ENCODE measurements at regions not wholly inside any gene's neighbourhood (a gene's known extent, or its start where the extent isn't known, plus 50 kb on each side); places are given as distances from the start of the nearest gene placed in this dataset.
A peak's percentile ranks its signal among the peaks of the same experiment; 100 is the strongest.

DNA sequence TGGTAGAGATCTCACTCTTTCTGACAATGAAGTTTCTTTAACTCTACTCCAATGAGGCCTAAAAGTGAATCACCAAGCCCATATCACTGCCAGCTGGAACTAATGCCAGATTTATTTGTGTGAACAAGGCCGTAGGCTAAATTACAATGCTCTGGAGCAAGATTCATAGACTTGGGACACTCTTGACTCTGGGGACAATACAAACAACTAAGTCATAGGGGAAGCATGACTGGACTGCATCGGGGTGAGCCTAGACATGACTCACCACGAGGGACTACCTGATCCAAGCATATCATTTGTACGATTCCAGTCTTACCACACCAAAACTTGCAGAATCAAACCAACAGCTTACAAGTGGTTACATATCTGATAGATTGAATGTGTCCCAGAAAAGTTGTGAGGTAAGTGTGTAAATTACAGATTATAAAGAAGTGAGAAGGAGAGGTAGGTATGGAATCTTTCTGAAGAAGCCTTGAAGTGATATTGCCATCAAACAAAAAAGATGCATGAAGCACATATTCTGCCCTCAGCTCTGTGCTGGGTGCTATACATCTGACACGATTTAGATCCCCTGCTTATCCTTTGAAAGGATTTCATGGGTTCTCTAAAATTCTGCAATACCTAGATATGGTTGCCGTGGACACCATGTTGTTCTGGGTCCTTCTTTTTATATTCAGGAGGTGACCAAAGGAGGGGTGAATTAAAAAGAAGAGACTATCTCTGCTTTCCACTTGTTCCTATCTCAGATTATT is 199.3 kb upstream of the PDE4D start:
- H2AFZ ChIP-seq (ENCODE audit: low read length) = no peak overlapping the region
- CTCF ChIA-PET = no interaction called here
- H3K9me3 ChIP-seq (ENCODE audit: low read length) = no peaks in the 10 kb centered on the region; the same call in 1 of the 2 replicates
- DNase-seq (peak; percentile 93), ATAC-seq (peak; percentile 99)
- peak overlapping the region; percentile 20; the same call in 1 of the 2 replicates for H3K27ac ChIP-seq (ENCODE audit: low read length)
- TF ChIP-seq EZH2phosphoT487 (IDR thresholded peaks at IDR 0.05; ENCODE audit: borderline replicate concordance, low read length) (no peak), EZH2 (IDR thresholded peaks at IDR 0.05; ENCODE audit: low read length, unreplicated experiment) (no peak)
- TF ChIP-seq, protein P1, sequence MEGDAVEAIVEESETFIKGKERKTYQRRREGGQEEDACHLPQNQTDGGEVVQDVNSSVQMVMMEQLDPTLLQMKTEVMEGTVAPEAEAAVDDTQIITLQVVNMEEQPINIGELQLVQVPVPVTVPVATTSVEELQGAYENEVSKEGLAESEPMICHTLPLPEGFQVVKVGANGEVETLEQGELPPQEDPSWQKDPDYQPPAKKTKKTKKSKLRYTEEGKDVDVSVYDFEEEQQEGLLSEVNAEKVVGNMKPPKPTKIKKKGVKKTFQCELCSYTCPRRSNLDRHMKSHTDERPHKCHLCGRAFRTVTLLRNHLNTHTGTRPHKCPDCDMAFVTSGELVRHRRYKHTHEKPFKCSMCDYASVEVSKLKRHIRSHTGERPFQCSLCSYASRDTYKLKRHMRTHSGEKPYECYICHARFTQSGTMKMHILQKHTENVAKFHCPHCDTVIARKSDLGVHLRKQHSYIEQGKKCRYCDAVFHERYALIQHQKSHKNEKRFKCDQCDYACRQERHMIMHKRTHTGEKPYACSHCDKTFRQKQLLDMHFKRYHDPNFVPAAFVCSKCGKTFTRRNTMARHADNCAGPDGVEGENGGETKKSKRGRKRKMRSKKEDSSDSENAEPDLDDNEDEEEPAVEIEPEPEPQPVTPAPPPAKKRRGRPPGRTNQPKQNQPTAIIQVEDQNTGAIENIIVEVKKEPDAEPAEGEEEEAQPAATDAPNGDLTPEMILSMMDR (conservative IDR thresholded peaks at IDR 0.05; ENCODE audit: low read depth, low read length) = no peak
- H3K79me2 ChIP-seq (ENCODE audit: low read length) = no peaks in the 10 kb centered on the region
- POLR2A ChIA-PET (ENCODE audit: unreplicated experiment) = no interaction called here
- peaks cover 11% of the 10 kb centered on the region for H3K4me1 ChIP-seq (ENCODE audit: insufficient read depth, low read length)
- intact Hi-C loops (cut with micrococcal nuclease) = no loop called here
- no peaks in the 10 kb centered on the region for H3K27me3 ChIP-seq (ENCODE audit: low read length)
- H3K9ac ChIP-seq (ENCODE audit: low read length) = no peak overlapping the region
- BruUV-seq (replicated peaks) = no TSS peak
- H3F3A ChIP-seq (ENCODE audit: low read length, unreplicated experiment) = no peaks in the 10 kb centered on the region
- H4K20me1 ChIP-seq (ENCODE audit: low read length) = no peaks in the 10 kb centered on the region
- H3K36me3 ChIP-seq (ENCODE audit: low read depth, low read length) = no peaks in the 10 kb centered on the region
- H3K4me2 ChIP-seq (ENCODE audit: low read length) = peak overlapping the region; percentile 56
- H3K9me2 ChIP-seq (replicated peaks; ENCODE audit: low read length) = no peaks in the 10 kb centered on the region
- no peak overlapping the region for H3K4me3 ChIP-seq (ENCODE audit: low read length)

DNA sequence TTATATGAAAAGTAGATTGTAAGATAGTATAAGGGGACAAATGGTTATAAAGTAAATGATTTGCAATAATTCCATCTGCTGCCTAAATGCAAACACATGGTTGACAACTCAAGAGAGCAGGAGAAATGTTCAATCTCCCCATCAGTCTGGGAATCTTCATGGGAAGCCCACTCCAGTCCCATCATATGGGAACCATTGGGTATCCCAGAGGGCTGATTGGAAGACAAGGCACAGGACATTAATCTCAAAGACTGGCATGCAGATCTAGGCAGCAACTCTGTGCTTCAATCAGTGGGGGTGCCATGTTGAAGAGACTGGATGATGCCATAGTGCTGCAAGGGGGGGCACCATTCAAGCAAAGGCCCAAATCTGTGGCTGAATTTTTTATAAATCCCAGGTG is 193.1 kb upstream of the PDE4D start:
- H2AFZ ChIP-seq (ENCODE audit: low read length) = no peak overlapping the region
- no peaks in the 10 kb centered on the region for H3K79me2 ChIP-seq (ENCODE audit: low read length)
- no peaks in the 10 kb centered on the region for H3K36me3 ChIP-seq (ENCODE audit: low read depth, low read length)
- H3K27ac ChIP-seq (ENCODE audit: low read length) = no peak overlapping the region
- BruUV-seq (replicated peaks) = no TSS peak
- H4K20me1 ChIP-seq (ENCODE audit: low read length) = no peaks in the 10 kb centered on the region
- no peak overlapping the region for H3K4me3 ChIP-seq (ENCODE audit: low read length)
- ChIA-PET CTCF (no interaction called here), POLR2A (ENCODE audit: unreplicated experiment) (no interaction called here)
- ATAC-seq = no peak
- H3K9ac ChIP-seq (ENCODE audit: low read length) = no peak overlapping the region
- TF ChIP-seq EZH2phosphoT487 (IDR thresholded peaks at IDR 0.05; ENCODE audit: borderline replicate concordance, low read length) = no peak
- TF ChIP-seq, protein P1 (conservative IDR thresholded peaks at IDR 0.05; ENCODE audit: low read depth, low read length) = no peak
- H3K4me1 ChIP-seq (ENCODE audit: insufficient read depth, low read length) = no peaks in the 10 kb centered on the region
- no peaks in the 10 kb centered on the region for H3K27me3 ChIP-seq (ENCODE audit: low read length)
- no peak overlapping the region for H3K4me2 ChIP-seq (ENCODE audit: low read length)
- no peaks in the 10 kb centered on the region; the same call in 1 of the 2 replicates for H3K9me3 ChIP-seq (ENCODE audit: low read length)
- no peak for DNase-seq
- H3K9me2 ChIP-seq (replicated peaks; ENCODE audit: low read length) = no peaks in the 10 kb centered on the region
- no peaks in the 10 kb centered on the region for H3F3A ChIP-seq (ENCODE audit: low read length, unreplicated experiment)
- intact Hi-C loops (cut with micrococcal nuclease) = no loop called here

DNA sequence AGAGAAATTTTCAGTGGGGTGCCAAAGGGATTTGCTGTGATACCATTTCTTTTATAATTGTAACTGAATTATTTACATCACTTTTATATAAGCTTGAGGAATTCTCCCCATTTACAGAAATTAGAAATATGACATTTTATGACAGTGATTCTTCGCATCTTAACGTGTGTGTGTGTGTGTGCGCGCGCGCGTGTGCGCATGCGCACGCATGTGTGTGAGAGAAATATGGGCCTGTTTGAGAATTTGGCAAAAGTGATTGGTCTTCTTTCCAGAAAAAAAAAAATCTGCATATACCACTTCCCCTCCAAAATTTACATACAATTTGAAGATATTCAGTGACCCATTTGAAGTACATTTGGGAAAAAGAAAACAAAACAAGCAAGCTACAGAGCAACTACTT is 190.7 kb upstream of the PDE4D start:
- no peaks in the 10 kb centered on the region for H3K9me2 ChIP-seq (replicated peaks; ENCODE audit: low read length)
- no peaks in the 10 kb centered on the region; the same call in 1 of the 2 replicates for H3K9me3 ChIP-seq (ENCODE audit: low read length)
- no peak overlapping the region for H2AFZ ChIP-seq (ENCODE audit: low read length)
- H3K79me2 ChIP-seq (ENCODE audit: low read length) = no peaks in the 10 kb centered on the region
- intact Hi-C loops (cut with micrococcal nuclease) = no loop called here
- ATAC-seq (no peak), DNase-seq (no peak)
- no peaks in the 10 kb centered on the region for H3F3A ChIP-seq (ENCODE audit: low read length, unreplicated experiment)
- no peaks in the 10 kb centered on the region for H3K27me3 ChIP-seq (ENCODE audit: low read length)
- TF ChIP-seq, protein P1 (conservative IDR thresholded peaks at IDR 0.05; ENCODE audit: low read depth, low read length) = no peak
- TF ChIP-seq EZH2phosphoT487 (IDR thresholded peaks at IDR 0.05; ENCODE audit: borderline replicate concordance, low read length) = no peak
- CTCF ChIA-PET = no interaction called here
- no TSS peak for BruUV-seq (replicated peaks)
- H3K4me2 ChIP-seq (ENCODE audit: low read length) = no peak overlapping the region
- no peaks in the 10 kb centered on the region for H3K4me1 ChIP-seq (ENCODE audit: insufficient read depth, low read length)
- H4K20me1 ChIP-seq (ENCODE audit: low read length) = no peaks in the 10 kb centered on the region
- H3K9ac ChIP-seq (ENCODE audit: low read length) = no peak overlapping the region
- H3K4me3 ChIP-seq (ENCODE audit: low read length) = no peak overlapping the region
- no peaks in the 10 kb centered on the region for H3K36me3 ChIP-seq (ENCODE audit: low read depth, low read length)
- no peak overlapping the region for H3K27ac ChIP-seq (ENCODE audit: low read length)
- POLR2A ChIA-PET (ENCODE audit: unreplicated experiment) = no interaction called here
